Gastrocnemius medialis (tissue), 4 donors: ENCODE measurements at regions not wholly inside any gene's neighbourhood (a gene's known extent, or its start where the extent isn't known, plus 50 kb on each side); places are given as distances from the start of the nearest gene placed in this dataset.

Source experiments
- ATAC-seq, 2 donors: fragments of 150-250 bp; one replicate each; pipeline ENCODE4 v1.9.1; 2016
- DNase-seq, 2 donors: peaks; one replicate each; pipeline ENCODE4 v3.0.0-alpha.2; 2019
- H3K27ac ChIP-seq, 4 donors: fragments of 200-600 bp; sonication (generic); 1 replicate in 1 of 4; 2 replicates in 3 of 4; pipeline ENCODE4 v1.5.1; 2016 to 2018; ENCODE audit warnings: mild to moderate bottlenecking in 2 of 4, moderate library complexity in 1 of 4
- H3K27me3 ChIP-seq, 3 donors: fragments of 200-600 bp; sonication (generic) in 2 of 3; 1 replicate in 1 of 3; 2 replicates in 2 of 3; pipeline versions ENCODE4 v1.5.1 to v1.6.0; 2016 to 2019; ENCODE audit warnings: mild to moderate bottlenecking in 1 of 3, moderate library complexity in 1 of 3
- H3K36me3 ChIP-seq, 2 donors: fragments of 200-600 bp; sonication (generic) in 1 of 2; one replicate each; pipeline ENCODE4 v1.5.1; 2017 to 2018
- H3K4me1 ChIP-seq, 2 donors: fragments of 200-600 bp; sonication (generic) in 1 of 2; one replicate each; pipeline ENCODE4 v1.5.1; 2016 to 2017; ENCODE audit warnings: mild to moderate bottlenecking in 2 of 2
- H3K4me3 ChIP-seq, 4 donors: fragments of 200-600 bp; sonication (generic) in 3 of 4; 1 replicate in 1 of 4; 2 replicates in 3 of 4; pipeline ENCODE4 v1.5.1; 2016 to 2019; ENCODE audit warnings: mild to moderate bottlenecking in 2 of 4
- H3K9me3 ChIP-seq, 3 donors: fragments of 200-600 bp; sonication (generic) in 2 of 3; 1 replicate in 1 of 3; 2 replicates in 2 of 3; pipeline ENCODE4 v1.5.1; 2016 to 2019
- CTCF ChIP-seq, 5 experiments: fragments of 450-650 bp in 3 of 5; fragments of 200-600 bp in 2 of 5; sonication (generic) in 2 of 5; IDR thresholded peaks in 4 of 5; conservative IDR thresholded peaks in 1 of 5; 1 replicate in 4 of 5; 2 replicates in 1 of 5; pipeline ENCODE4 v1.5.1; 2016 to 2019; ENCODE audit warnings: antibody characterized with exemption in 5 of 5, mild to moderate bottlenecking in 3 of 5, moderate library complexity in 3 of 5
- POLR2A ChIP-seq, 2 donors: fragments of 450-650 bp; IDR thresholded peaks; one replicate each; pipeline ENCODE4 v1.6.1; 2017; ENCODE audit warnings: antibody characterized with exemption in 2 of 2, mild to moderate bottlenecking in 2 of 2, moderate library complexity in 2 of 2
- in situ Hi-C, 4 donors: fragments of 200-750 bp; cut with MboI; loops; one replicate each; pipeline versions ENCODE4 v1.15.0 to v1.8.0; 2017; ENCODE audit warnings: low sequenced_read_pairs in 4 of 4
- intact Hi-C: fragments of 100-400 bp; cut with DNase I; formaldehyde crosslinking; loops from one replicate; pipeline ENCODE4 v1.15.1; 2023; ENCODE audit warnings: low total_unique reads

GRCh38 chr4:91829531-91829930 lies 474.2 kb upstream of the GRID2 start:
- H3K4me1 ChIP-seq: no peaks in the 10 kb centered on the region
- DNase-seq: no peak
- in situ Hi-C loops (no loop called here), intact Hi-C loops (no loop called here)
- no peak overlapping the region for H3K27ac ChIP-seq
- no peaks in the 10 kb centered on the region for H3K36me3 ChIP-seq
- ATAC-seq: no peak
- H3K9me3 ChIP-seq: peaks cover 0 to 6% (median 0%) of the 10 kb centered on the region in 3 donors
- no peaks in the 10 kb centered on the region for H3K27me3 ChIP-seq
- no peak overlapping the region for H3K4me3 ChIP-seq
- TF ChIP-seq CTCF (IDR thresholded peaks at IDR 0.05 in 4 of 5, conservative IDR thresholded peaks at IDR 0.05 in 1 of 5): no peak
- TF ChIP-seq POLR2A (IDR thresholded peaks at IDR 0.05): no peak

GRCh38 chr4:91830681-91831395 lies 472.9 kb upstream of the GRID2 start:
- ATAC-seq: no peak

GRCh38 chr4:91837608-91838029 lies 466.1 kb upstream of the GRID2 start:
- Histone ChIP-seq H3K27ac (no peak overlapping the region), H3K4me3 (no peak overlapping the region), H3K36me3 (no peaks in the 10 kb centered on the region), H3K4me1 (no peaks in the 10 kb centered on the region), H3K27me3 (no peaks in the 10 kb centered on the region), H3K9me3 (peaks cover 0 to 6% (median 0%) of the 10 kb centered on the region in 3 donors)
- intact Hi-C loops: no loop called here
- TF ChIP-seq CTCF (IDR thresholded peaks at IDR 0.05 in 4 of 5, conservative IDR thresholded peaks at IDR 0.05 in 1 of 5): no peak
- no peak for DNase-seq
- ATAC-seq: no peak
- in situ Hi-C loops: no loop called here

More at GRCh38 chr4:91830681-91831395, 472.9 kb upstream of the GRID2 start:
- H3K27me3 ChIP-seq: no peaks in the 10 kb centered on the region
- intact Hi-C loops: no loop called here
- in situ Hi-C loops: no loop called here
- H3K4me1 ChIP-seq: no peaks in the 10 kb centered on the region
- no peak for DNase-seq
- H3K4me3 ChIP-seq: no peak overlapping the region
- no peak overlapping the region for H3K27ac ChIP-seq
- no peaks in the 10 kb centered on the region for H3K36me3 ChIP-seq
- TF ChIP-seq CTCF (IDR thresholded peaks at IDR 0.05 in 4 of 5, conservative IDR thresholded peaks at IDR 0.05 in 1 of 5) (no peak), POLR2A (IDR thresholded peaks at IDR 0.05) (no peak)
- H3K9me3 ChIP-seq: peaks cover 0 to 6% (median 0%) of the 10 kb centered on the region in 3 donors

- no peak for ATAC-seq
- no peak for TF ChIP-seq POLR2A (IDR thresholded peaks at IDR 0.05)
- TF ChIP-seq CTCF (IDR thresholded peaks at IDR 0.05 in 4 of 5, conservative IDR thresholded peaks at IDR 0.05 in 1 of 5): no peak
Measured at GRCh38 chr4:91838181-91838861, 465.4 kb upstream of the GRID2 start.

More at GRCh38 chr4:91838181-91838861, 465.4 kb upstream of the GRID2 start:
- Histone ChIP-seq H3K27ac (no peak overlapping the region), H3K27me3 (no peaks in the 10 kb centered on the region), H3K4me1 (no peaks in the 10 kb centered on the region), H3K9me3 (peaks cover 0 to under 1% (median 0%) of the 10 kb centered on the region in 3 donors), H3K36me3 (no peaks in the 10 kb centered on the region), H3K4me3 (no peak overlapping the region)
- in situ Hi-C loops: no loop called here
- intact Hi-C loops: no loop called here
- no peak for DNase-seq
